ENCODE measurements at regions not wholly inside any gene's neighbourhood (a gene's known extent, or its start where the extent isn't known, plus 50 kb on each side); places are given as distances from the start of the nearest gene placed in this dataset.

- TF ChIP-seq KLF16 (tag by site-specific recombination; IDR thresholded peaks at IDR 0.05): no peak
- no peak for TF ChIP-seq ZFP41 (tag by site-specific recombination; IDR thresholded peaks at IDR 0.05; ENCODE audit: borderline replicate concordance)
- peak; percentile 77; the same call in 1 of the 2 replicates for TF ChIP-seq ZNF394 (tag by site-specific recombination; IDR thresholded peaks at IDR 0.05; ENCODE audit: borderline replicate concordance)
- TF ChIP-seq ZNF624 (tag by site-specific recombination; IDR thresholded peaks at IDR 0.05): no peak
- no peak for TF ChIP-seq ZNF701 (tag by site-specific recombination; IDR thresholded peaks at IDR 0.05)
- TF ChIP-seq, protein P1, sequence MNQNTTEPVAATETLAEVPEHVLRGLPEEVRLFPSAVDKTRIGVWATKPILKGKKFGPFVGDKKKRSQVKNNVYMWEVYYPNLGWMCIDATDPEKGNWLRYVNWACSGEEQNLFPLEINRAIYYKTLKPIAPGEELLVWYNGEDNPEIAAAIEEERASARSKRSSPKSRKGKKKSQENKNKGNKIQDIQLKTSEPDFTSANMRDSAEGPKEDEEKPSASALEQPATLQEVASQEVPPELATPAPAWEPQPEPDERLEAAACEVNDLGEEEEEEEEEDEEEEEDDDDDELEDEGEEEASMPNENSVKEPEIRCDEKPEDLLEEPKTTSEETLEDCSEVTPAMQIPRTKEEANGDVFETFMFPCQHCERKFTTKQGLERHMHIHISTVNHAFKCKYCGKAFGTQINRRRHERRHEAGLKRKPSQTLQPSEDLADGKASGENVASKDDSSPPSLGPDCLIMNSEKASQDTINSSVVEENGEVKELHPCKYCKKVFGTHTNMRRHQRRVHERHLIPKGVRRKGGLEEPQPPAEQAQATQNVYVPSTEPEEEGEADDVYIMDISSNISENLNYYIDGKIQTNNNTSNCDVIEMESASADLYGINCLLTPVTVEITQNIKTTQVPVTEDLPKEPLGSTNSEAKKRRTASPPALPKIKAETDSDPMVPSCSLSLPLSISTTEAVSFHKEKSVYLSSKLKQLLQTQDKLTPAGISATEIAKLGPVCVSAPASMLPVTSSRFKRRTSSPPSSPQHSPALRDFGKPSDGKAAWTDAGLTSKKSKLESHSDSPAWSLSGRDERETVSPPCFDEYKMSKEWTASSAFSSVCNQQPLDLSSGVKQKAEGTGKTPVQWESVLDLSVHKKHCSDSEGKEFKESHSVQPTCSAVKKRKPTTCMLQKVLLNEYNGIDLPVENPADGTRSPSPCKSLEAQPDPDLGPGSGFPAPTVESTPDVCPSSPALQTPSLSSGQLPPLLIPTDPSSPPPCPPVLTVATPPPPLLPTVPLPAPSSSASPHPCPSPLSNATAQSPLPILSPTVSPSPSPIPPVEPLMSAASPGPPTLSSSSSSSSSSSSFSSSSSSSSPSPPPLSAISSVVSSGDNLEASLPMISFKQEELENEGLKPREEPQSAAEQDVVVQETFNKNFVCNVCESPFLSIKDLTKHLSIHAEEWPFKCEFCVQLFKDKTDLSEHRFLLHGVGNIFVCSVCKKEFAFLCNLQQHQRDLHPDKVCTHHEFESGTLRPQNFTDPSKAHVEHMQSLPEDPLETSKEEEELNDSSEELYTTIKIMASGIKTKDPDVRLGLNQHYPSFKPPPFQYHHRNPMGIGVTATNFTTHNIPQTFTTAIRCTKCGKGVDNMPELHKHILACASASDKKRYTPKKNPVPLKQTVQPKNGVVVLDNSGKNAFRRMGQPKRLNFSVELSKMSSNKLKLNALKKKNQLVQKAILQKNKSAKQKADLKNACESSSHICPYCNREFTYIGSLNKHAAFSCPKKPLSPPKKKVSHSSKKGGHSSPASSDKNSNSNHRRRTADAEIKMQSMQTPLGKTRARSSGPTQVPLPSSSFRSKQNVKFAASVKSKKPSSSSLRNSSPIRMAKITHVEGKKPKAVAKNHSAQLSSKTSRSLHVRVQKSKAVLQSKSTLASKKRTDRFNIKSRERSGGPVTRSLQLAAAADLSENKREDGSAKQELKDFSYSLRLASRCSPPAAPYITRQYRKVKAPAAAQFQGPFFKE (tag by site-specific recombination; IDR thresholded peaks at IDR 0.05; ENCODE audit: borderline replicate concordance): no peak
- peak; percentile 86 for TF ChIP-seq IKZF3 (tag by site-specific recombination; IDR thresholded peaks at IDR 0.05)
- TF ChIP-seq ZNF292 (tag by site-specific recombination; IDR thresholded peaks at IDR 0.05; ENCODE audit: borderline replicate concordance, low read depth): no peak
- TF ChIP-seq ZNF174 (tag by site-specific recombination; IDR thresholded peaks at IDR 0.05): no peak
- TF ChIP-seq, protein P2, sequence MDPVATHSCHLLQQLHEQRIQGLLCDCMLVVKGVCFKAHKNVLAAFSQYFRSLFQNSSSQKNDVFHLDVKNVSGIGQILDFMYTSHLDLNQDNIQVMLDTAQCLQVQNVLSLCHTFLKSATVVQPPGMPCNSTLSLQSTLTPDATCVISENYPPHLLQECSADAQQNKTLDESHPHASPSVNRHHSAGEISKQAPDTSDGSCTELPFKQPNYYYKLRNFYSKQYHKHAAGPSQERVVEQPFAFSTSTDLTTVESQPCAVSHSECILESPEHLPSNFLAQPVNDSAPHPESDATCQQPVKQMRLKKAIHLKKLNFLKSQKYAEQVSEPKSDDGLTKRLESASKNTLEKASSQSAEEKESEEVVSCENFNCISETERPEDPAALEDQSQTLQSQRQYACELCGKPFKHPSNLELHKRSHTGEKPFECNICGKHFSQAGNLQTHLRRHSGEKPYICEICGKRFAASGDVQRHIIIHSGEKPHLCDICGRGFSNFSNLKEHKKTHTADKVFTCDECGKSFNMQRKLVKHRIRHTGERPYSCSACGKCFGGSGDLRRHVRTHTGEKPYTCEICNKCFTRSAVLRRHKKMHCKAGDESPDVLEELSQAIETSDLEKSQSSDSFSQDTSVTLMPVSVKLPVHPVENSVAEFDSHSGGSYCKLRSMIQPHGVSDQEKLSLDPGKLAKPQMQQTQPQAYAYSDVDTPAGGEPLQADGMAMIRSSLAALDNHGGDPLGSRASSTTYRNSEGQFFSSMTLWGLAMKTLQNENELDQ (tag by site-specific recombination; IDR thresholded peaks at IDR 0.05; ENCODE audit: low read depth): no peak
- peak; percentile 80 for TF ChIP-seq BCL6B (tag by site-specific recombination; IDR thresholded peaks at IDR 0.05)
- TF ChIP-seq ZNF133 (tag by site-specific recombination; IDR thresholded peaks at IDR 0.05): no peak
- TF ChIP-seq BCL11B (tag by site-specific recombination; IDR thresholded peaks at IDR 0.05; ENCODE audit: low read depth): no peak
- TF ChIP-seq, protein P3, sequence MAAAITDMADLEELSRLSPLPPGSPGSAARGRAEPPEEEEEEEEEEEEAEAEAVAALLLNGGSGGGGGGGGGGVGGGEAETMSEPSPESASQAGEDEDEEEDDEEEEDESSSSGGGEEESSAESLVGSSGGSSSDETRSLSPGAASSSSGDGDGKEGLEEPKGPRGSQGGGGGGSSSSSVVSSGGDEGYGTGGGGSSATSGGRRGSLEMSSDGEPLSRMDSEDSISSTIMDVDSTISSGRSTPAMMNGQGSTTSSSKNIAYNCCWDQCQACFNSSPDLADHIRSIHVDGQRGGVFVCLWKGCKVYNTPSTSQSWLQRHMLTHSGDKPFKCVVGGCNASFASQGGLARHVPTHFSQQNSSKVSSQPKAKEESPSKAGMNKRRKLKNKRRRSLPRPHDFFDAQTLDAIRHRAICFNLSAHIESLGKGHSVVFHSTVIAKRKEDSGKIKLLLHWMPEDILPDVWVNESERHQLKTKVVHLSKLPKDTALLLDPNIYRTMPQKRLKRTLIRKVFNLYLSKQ (tag by site-specific recombination; IDR thresholded peaks at IDR 0.05; ENCODE audit: borderline replicate concordance): no peak
- TF ChIP-seq, protein P4, sequence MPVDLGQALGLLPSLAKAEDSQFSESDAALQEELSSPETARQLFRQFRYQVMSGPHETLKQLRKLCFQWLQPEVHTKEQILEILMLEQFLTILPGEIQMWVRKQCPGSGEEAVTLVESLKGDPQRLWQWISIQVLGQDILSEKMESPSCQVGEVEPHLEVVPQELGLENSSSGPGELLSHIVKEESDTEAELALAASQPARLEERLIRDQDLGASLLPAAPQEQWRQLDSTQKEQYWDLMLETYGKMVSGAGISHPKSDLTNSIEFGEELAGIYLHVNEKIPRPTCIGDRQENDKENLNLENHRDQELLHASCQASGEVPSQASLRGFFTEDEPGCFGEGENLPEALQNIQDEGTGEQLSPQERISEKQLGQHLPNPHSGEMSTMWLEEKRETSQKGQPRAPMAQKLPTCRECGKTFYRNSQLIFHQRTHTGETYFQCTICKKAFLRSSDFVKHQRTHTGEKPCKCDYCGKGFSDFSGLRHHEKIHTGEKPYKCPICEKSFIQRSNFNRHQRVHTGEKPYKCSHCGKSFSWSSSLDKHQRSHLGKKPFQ (tag by site-specific recombination; IDR thresholded peaks at IDR 0.05): peak; percentile 34; the same call in 1 of the 2 replicates
- TF ChIP-seq ZFP3 (tag by site-specific recombination; IDR thresholded peaks at IDR 0.05; ENCODE audit: low read depth): no peak
- TF ChIP-seq ZNF146 (tag by site-specific recombination; IDR thresholded peaks at IDR 0.05): no peak
- no peak for TF ChIP-seq ZNF416 (tag by site-specific recombination; IDR thresholded peaks at IDR 0.05)
- no peak for TF ChIP-seq ZNF37A (tag by site-specific recombination; IDR thresholded peaks at IDR 0.05)
- no peak for TF ChIP-seq YY1 (tag by site-specific recombination; IDR thresholded peaks at IDR 0.05)
- TF ChIP-seq ZNF629 (tag by site-specific recombination; IDR thresholded peaks at IDR 0.05): peak; percentile 85
- TF ChIP-seq ZNF670 (tag by site-specific recombination; IDR thresholded peaks at IDR 0.05; ENCODE audit: low read depth): no peak
- no peak for TF ChIP-seq ZNF560 (tag by site-specific recombination; IDR thresholded peaks at IDR 0.05; ENCODE audit: borderline replicate concordance)
Measured at GRCh38 chr3:159829539-159830227, 159.0 kb upstream of the IL12A start (continued).

Measured in HEK293 (cell line).